GM12873 (cell line): ENCODE measurements at regions not wholly inside any gene's neighbourhood (a gene's known extent, or its start where the extent isn't known, plus 50 kb on each side); places are given as distances from the start of the nearest gene placed in this dataset.

Experiments
- CTCF ChIP-seq: IDR thresholded peaks from 2 replicates; pipeline ENCODE4 v1.5.1; 2012; ENCODE audit warnings: low read depth, mild to moderate bottlenecking, moderate library complexity, low read length, control low read depth; ENCODE audit not compliant: insufficient read depth; ENCODE audit errors: missing control alignments

DNA sequence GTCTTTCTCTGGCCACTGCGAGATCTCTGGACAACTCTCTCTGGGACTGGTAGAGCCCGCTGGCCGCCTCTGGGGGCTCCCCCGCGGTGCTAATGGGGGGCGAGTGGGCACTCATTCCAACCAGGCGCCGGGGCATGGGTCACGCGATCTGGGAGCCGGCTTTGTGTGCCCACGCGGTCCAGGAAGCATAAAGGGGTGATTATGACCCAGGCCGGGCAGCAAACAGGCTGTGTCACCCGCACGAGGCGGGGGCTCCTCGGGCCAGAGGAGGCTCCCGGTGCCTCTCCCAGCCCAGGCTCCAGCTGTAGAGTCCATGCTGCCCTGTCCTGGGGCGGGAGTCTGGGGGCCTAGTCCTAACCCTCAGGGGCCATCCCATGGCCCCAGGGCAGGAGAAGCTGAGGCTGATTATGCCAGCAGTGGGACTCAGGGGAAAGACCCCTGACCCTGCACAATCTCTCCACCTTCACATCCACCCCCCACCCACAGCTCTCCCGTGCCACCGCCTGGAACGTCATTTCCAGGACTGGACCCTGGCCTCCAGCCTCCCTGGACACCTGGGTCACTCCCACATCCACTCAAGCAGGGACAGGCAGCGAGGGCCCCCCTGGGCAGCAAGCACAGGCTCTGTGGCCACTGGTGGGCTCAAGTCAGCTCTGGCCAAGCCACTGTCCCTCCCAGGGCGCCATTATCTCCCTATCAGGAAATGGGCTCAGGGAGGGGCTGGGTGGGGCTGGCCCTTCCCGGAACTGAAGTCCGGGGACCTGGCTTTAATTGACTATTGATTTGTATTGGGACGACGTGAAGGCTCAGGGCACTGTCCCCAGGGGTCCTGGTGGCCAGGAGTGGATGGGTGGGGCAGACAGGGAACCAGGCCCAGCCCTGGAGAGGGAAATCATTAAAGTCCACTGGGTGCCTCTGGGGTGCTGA, 50.0 kb downstream of the PTPRS start:
- no peak for TF ChIP-seq CTCF

- no peak for TF ChIP-seq CTCF
Measured at GRCh38 chr19:5289060-5289990, 51.3 kb downstream of the PTPRS start.

GRCh38 chr19:5288347-5288739, 52.3 kb downstream of the PTPRS start:
- no peak for TF ChIP-seq CTCF

GRCh38 chr19:5287066-5287465, 53.5 kb downstream of the PTPRS start:
- TF ChIP-seq CTCF = no peak

DNA sequence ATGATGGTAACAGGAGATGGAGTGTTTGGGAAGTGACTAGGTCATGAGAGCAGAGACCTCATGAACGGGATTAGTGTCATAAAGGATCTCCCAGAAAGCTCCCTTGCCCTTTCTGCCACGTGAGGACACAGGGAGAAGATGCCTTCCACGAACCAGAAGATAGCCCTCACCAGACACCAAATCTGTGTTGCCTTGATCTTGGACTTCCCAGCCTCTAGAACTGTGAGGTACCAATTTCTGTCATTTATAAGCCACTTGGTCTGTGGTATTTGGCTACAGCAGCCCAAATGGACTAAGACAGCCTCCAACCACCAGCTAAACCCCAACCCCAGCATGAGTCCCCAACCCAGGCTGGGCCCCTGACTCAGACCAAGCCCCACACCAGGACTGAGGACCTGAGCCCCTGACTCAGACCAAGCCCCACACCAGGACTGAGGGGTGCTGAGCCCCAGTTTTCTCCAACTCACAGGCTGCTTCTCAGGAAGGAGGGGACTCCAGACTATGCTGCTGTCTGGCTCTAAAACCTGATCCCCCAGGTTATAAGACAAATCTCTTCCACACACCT, 54.1 kb downstream of the PTPRS start:
- no peak for TF ChIP-seq CTCF

GRCh38 chr19:5285955-5286354, 54.7 kb downstream of the PTPRS start:
- no peak for TF ChIP-seq CTCF

GRCh38 chr19:5285311-5285710, 55.3 kb downstream of the PTPRS start:
- no peak for TF ChIP-seq CTCF
